Naive B cell (primary cell): ENCODE measurements at regions not wholly inside any gene's neighbourhood (a gene's known extent, or its start where the extent isn't known, plus 50 kb on each side); places are given as distances from the start of the nearest gene placed in this dataset.
"Not testable (repeated sequence)": the region's sequence is repeated elsewhere in the genome, so short reads cannot be mapped to it uniquely, and the experiment has no call there.

ENCODE experiments used
- ATAC-seq, 2 donors: fragments of 150-1000 bp; cut with Tn5 transposase; 2 replicates each; pipeline ENCODE4 v1.10.0; 2021; ENCODE audit warnings: low read depth in 2 of 2, mild to moderate bottlenecking in 2 of 2, moderate library complexity in 2 of 2
- DNase-seq: peaks from one replicate; pipeline ENCODE4 v3.0.0; 2022
- H3K27ac Mint-ChIP-seq, 6 donors: one replicate each; pipeline ENCODE4 v1.8.0; 2020 to 2022; ENCODE audit warnings: mild to moderate bottlenecking in 6 of 6, mixed read lengths in 6 of 6, moderate library complexity in 5 of 6, inconsistent platforms in 2 of 6
- H3K27me3 Mint-ChIP-seq, 3 donors: one replicate each; pipeline ENCODE4 v1.8.0; 2021 to 2022; ENCODE audit warnings: mixed read lengths in 3 of 3, mild to moderate bottlenecking in 1 of 3
- H3K36me3 Mint-ChIP-seq, 2 donors: one replicate each; pipeline ENCODE4 v1.8.0; 2020 to 2022; ENCODE audit warnings: mixed read lengths in 2 of 2, inconsistent platforms in 1 of 2, mild to moderate bottlenecking in 1 of 2
- H3K4me1 Mint-ChIP-seq, 3 donors: one replicate each; pipeline ENCODE4 v1.8.0; 2020 to 2022; ENCODE audit warnings: mixed read lengths in 3 of 3, inconsistent platforms in 1 of 3, mild to moderate bottlenecking in 1 of 3, moderate library complexity in 1 of 3
- H3K4me3 Mint-ChIP-seq, 8 donors: one replicate each; pipeline ENCODE4 v1.8.0; 2020 to 2022; ENCODE audit warnings: mild to moderate bottlenecking in 8 of 8, mixed read lengths in 8 of 8, moderate library complexity in 8 of 8, inconsistent platforms in 2 of 8
- H3K9me3 Mint-ChIP-seq, 7 donors: one replicate each; pipeline ENCODE4 v1.8.0; 2020 to 2022; ENCODE audit warnings: mixed read lengths in 7 of 7, mild to moderate bottlenecking in 5 of 7, inconsistent platforms in 2 of 7, moderate library complexity in 1 of 7

DNA sequence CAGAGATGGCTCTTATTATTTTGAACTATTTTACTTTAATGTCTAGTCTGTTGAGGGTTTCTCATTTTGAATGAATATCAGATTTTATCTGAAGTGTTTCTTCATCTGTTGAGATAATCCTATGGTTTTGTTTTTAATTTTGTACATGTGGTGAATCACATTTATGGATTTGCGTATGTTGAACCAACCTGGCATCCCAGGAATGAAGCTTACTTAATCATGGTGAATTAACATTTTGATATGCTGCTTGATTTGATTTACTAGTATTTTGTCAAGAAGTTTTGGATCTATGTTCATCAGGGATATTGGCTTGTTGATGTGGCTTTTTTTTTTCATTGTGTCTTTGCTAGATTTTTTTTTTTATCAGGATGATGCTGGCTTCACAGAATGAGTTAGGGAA, 2390.9 kb downstream of the PCDH7 start:
- no peaks in the 10 kb centered on the region for H3K4me1 Mint-ChIP-seq
- ATAC-seq (no peak), DNase-seq (no peak)
- H3K27me3 Mint-ChIP-seq: no peaks in the 10 kb centered on the region
- no peak overlapping the region for H3K4me3 Mint-ChIP-seq
- no peak overlapping the region for H3K27ac Mint-ChIP-seq
- no peaks in the 10 kb centered on the region for H3K36me3 Mint-ChIP-seq
- H3K9me3 Mint-ChIP-seq: peaks cover 0 to 10% (median 3%) of the 10 kb centered on the region in 7 donors

DNA sequence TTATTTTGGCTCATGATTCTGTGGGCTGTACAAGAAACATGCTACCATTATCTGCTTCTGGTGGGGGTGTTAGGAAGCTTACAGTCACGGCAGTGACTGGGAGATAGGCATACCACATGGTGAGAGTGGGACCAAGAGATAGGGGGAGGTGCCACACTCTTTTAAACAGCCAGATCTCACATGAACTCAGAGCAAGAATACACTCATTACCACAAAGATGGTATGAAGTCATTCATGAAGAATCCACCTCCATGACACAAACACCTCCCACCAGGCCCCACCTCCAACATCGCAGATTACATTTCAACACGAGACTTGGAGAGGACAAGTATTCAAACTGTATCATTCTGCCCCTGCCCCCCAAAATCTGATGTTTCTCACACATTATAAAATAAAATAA, 2396.7 kb downstream of the PCDH7 start:
- Mint-ChIP-seq H3K36me3 (no peaks in the 10 kb centered on the region), H3K27ac (no peak overlapping the region), H3K4me1 (no peaks in the 10 kb centered on the region), H3K27me3 (no peaks in the 10 kb centered on the region), H3K4me3 (no peak overlapping the region), H3K9me3 (peaks cover 0 to 9% (median 3%) of the 10 kb centered on the region in 7 donors)
- no peak for DNase-seq
- ATAC-seq: no peak

DNA sequence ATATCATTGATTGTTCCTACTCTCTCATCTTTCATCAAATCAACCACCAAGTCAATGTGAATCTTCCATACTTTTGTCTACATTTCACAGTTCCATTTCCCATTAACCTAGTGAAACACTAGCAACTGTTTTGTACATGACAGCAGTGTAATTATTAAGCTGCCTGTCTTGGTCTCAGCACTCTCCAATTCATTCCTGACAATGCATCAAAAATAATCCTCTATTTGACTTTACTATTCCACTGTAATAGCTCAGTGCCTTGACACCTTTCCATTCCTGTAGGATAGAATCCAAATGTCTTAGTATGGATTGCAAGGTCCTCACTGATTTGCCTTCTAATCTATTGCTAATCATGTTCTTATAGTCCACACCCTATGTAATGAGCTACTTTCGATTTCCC, 2405.8 kb downstream of the PCDH7 start:
- H3K36me3 Mint-ChIP-seq: no peaks in the 10 kb centered on the region
- H3K9me3 Mint-ChIP-seq: peaks cover 0 to 3% (median 0%) of the 10 kb centered on the region in 7 donors
- ATAC-seq (no peak), DNase-seq (no peak)
- H3K4me3 Mint-ChIP-seq: no peak overlapping the region
- no peak overlapping the region for H3K27ac Mint-ChIP-seq
- no peaks in the 10 kb centered on the region for H3K4me1 Mint-ChIP-seq
- H3K27me3 Mint-ChIP-seq: no peaks in the 10 kb centered on the region

DNA sequence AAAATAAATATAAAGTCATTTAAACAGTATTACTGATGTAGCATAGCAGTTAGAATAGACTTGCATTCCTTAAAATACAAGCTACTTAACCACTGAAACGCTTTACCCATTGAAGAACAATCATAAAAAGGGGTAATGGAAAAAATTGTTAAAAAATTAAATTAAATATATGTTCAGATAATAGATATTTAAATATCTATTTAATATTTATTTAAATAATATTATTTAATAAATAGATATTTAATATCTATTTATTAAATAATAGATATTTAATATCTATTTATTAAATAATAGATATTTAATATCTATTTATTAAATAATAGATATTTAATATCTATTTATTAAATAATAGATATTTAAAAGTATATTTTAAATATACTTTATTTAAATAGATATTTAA, 2410.5 kb downstream of the PCDH7 start:
- H3K27me3 Mint-ChIP-seq, H3K27ac Mint-ChIP-seq, ATAC-seq, H3K9me3 Mint-ChIP-seq, H3K36me3 Mint-ChIP-seq, H3K4me3 Mint-ChIP-seq, DNase-seq, H3K4me1 Mint-ChIP-seq: not testable (repeated sequence)

DNA sequence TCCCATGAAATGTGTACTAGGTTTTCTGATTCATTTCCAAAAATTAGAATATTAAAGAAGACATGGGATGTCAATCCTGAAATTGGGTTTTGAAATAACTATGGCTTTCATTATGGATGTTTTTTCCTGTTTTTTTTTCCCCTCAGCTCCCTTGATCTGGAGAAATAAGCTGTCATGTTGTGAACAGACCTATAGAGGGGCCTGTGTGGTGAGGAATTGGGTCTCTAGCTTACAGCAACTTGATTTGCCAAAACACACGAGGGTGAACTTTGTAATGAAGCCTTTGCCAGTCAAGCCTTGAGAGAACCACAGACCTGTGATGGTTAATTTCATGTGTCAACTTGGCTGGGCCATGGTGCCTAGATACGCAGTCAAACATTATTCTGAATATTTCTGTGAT, 2413.6 kb downstream of the PCDH7 start:
- Mint-ChIP-seq H3K27ac (no peak overlapping the region), H3K27me3 (no peaks in the 10 kb centered on the region), H3K4me3 (no peak overlapping the region), H3K4me1 (no peaks in the 10 kb centered on the region), H3K9me3 (peaks cover 0 to 9% (median 2%) of the 10 kb centered on the region in 7 donors), H3K36me3 (no peaks in the 10 kb centered on the region)
- ATAC-seq (no peak), DNase-seq (no peak)

DNA sequence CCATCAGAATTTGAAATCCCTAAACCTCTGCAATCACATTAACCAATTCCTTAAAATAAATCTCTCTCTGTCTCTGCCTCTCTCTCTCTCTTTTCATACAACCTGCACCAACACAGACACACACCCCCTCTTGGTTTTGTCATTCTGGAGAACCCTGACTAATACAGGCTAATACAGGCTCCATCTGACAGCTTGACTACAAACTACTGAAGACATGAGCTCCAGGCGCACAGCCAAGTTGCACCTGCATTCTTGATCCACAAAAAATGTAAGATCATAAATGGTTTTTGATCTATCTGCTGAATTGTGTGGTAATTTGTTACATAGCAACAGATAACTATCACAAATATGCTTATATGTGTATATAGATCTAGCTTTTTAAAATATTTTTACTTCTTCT, 2414.2 kb downstream of the PCDH7 start:
- no peak for DNase-seq
- Mint-ChIP-seq H3K27ac (no peak overlapping the region), H3K27me3 (no peaks in the 10 kb centered on the region), H3K36me3 (no peaks in the 10 kb centered on the region), H3K4me3 (no peak overlapping the region), H3K4me1 (no peaks in the 10 kb centered on the region), H3K9me3 (peaks cover 0 to 9% (median 2%) of the 10 kb centered on the region in 7 donors)
- no peak for ATAC-seq

DNA sequence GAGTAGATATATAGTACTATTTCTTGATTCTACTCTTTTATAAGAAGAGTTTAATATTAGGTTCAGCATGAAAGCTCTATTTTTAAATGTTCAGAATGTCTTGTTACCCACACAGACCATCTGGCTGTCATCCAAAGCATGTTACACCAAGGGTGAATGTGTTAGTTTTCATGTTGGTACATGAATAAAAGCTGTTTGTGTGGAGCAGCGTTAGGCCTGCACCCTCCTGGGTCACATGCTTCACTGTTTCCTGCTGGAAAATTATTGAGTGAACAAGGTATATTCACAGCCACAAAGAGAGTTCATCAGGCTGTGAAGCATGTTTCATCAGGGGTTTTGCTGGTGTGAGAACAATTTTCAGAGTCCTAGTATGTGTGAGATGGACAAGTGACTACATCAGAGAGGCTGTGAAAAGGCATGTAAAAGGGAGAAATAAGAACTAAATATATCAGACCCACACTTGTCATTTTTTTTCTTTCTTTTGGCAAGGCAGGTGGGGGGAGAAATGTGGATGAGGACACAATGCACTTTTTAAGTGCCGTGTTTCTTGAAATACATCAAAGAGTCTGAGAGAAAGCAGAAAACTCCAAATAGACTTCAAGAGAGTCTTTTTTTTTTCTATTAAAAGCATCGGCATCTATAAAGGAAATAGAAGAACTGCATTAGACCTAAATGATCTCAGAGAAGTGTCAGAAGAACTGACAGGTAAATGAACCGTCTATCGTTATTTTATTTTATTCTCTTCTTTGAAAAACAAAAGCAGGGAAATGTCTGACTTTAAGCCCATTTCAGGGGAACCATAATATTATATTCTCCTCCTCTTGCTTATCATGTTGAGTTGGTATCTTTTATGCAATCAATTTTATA, 2429.7 kb downstream of the PCDH7 start:
- peaks cover 0 to 7% (median 5%) of the 10 kb centered on the region in 7 donors for H3K9me3 Mint-ChIP-seq
- H3K4me3 Mint-ChIP-seq: no peak overlapping the region
- ATAC-seq: no peak
- no peak for DNase-seq
- H3K27ac Mint-ChIP-seq: no peak overlapping the region
- no peaks in the 10 kb centered on the region for H3K36me3 Mint-ChIP-seq
- no peaks in the 10 kb centered on the region for H3K27me3 Mint-ChIP-seq
- no peaks in the 10 kb centered on the region for H3K4me1 Mint-ChIP-seq

DNA sequence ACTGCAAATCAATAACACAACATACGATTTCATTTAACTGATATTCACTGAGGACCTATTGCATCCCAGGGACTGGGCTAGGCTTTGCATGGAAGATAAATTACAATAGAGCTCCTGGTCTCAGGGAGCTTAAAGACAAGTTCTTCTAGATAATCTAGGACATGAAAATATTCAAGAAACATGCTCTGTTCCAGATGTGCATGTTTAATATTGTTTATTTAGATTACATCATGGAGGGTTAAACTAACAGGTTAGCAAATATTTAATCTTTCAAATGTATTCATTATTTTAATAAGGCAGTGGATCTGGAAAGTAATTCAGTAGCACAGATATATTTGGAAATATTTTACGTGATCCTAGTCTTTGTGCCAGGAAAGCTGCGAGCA, 2430.3 kb downstream of the PCDH7 start:
- Mint-ChIP-seq H3K9me3 (peaks cover 0 to 8% (median 5%) of the 10 kb centered on the region in 7 donors), H3K27ac (no peak overlapping the region), H3K4me3 (no peak overlapping the region), H3K36me3 (no peaks in the 10 kb centered on the region), H3K27me3 (no peaks in the 10 kb centered on the region), H3K4me1 (no peaks in the 10 kb centered on the region)
- DNase-seq (no peak), ATAC-seq (no peak)

DNA sequence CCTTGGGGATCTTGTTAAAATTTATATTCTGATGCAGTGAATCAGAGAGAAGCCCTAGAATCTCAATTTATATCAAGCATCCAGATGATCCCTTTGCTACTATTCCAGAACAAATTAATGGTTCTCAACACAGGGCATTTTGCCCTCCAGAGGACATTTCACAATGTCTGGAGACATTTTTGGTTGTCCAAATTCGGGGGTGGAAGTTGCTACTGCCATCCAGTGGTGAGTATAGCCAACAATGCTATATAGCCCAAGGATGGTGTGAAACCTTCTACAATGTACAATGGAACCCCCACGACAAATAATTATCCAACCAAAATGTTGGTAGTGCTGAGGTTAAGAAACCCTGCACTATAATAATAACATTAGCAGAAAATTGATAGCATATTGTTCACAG, 2440.0 kb downstream of the PCDH7 start:
- no peaks in the 10 kb centered on the region for H3K4me1 Mint-ChIP-seq
- no peak for ATAC-seq
- H3K4me3 Mint-ChIP-seq: no peak overlapping the region
- H3K27me3 Mint-ChIP-seq: no peaks in the 10 kb centered on the region
- no peak for DNase-seq
- peaks cover 2 to 7% (median 6%) of the 10 kb centered on the region in 7 donors for H3K9me3 Mint-ChIP-seq
- no peak overlapping the region for H3K27ac Mint-ChIP-seq
- no peaks in the 10 kb centered on the region for H3K36me3 Mint-ChIP-seq

DNA sequence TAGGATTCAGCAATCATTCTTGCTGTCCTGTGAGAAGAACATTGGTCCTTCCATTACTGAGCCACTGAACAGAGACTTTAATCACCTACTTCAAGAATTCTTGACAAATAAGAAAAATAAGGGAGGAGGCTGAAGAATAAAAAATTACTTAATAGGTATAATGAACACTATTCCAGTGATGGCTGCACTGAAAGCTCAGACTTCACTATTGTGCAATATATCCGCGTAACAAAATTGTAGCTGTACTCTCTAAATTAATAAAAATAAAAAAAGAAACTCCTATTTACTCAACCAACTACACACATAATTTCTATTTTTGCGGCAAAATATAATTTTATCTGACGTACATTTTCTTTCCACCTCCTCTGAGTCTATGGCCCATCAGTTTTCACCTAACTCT, 2441.0 kb downstream of the PCDH7 start:
- Mint-ChIP-seq H3K27me3 (no peaks in the 10 kb centered on the region), H3K27ac (no peak overlapping the region), H3K9me3 (peaks cover 0 to 9% (median 3%) of the 10 kb centered on the region in 7 donors), H3K4me1 (no peaks in the 10 kb centered on the region), H3K36me3 (no peaks in the 10 kb centered on the region), H3K4me3 (no peak overlapping the region)
- no peak for DNase-seq
- ATAC-seq: no peak

DNA sequence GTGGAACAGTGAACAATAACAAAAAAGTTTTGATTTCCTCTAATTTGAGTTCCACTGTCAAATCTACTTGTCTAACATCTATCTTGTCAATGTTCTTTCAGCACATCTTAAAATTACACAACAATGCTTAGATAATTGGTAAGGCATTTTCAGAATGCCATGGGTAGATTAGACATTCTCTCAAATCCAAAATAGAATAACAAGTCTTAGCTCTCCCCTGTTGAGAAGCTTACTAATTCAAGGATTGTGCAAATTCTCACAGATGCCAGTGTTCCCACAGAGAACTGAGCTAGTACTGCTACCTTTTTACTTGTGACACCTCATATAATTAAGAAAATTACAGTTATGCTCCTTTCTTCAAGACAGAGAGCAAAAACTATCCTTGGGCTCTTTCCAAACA, 2442.0 kb downstream of the PCDH7 start:
- no peaks in the 10 kb centered on the region for H3K4me1 Mint-ChIP-seq
- H3K27me3 Mint-ChIP-seq: no peaks in the 10 kb centered on the region
- no peak overlapping the region for H3K27ac Mint-ChIP-seq
- no peak for ATAC-seq
- no peak for DNase-seq
- no peak overlapping the region for H3K4me3 Mint-ChIP-seq
- no peaks in the 10 kb centered on the region for H3K36me3 Mint-ChIP-seq
- peaks cover 0 to 6% (median 2%) of the 10 kb centered on the region in 7 donors for H3K9me3 Mint-ChIP-seq

DNA sequence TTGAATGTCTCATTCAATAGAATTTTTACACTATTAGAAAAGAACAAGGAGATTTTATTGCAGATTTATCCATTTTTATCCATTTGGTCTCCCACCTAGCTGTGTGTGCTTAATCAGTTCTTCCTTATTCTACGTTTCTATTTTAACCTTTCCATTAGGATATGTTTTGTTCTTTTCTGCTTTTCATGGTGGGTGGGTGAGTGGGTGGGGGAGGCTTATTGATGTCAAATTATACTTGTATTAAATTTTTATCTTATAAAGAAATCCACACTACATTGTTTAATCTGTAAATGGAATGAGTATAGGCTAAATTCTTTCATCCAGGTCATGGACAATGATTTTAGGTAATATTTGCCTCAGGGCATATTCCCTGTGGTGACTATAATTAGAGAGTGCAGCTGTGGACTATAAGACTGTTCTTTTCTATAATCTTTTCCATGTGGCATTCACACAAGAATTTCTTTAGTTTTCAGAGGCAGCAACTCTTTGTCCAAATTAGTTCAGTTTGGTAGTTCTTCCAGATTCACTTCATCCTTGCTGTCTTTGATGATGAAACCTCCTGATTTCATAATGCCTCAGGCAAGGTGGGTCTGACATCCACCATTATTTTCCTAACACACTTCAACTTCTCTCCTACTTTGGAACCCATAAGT, 2451.8 kb downstream of the PCDH7 start:
- Mint-ChIP-seq H3K27ac (no peak overlapping the region), H3K27me3 (no peaks in the 10 kb centered on the region), H3K9me3 (peaks cover 0 to 1% (median 0%) of the 10 kb centered on the region in 7 donors), H3K36me3 (no peaks in the 10 kb centered on the region), H3K4me1 (no peaks in the 10 kb centered on the region), H3K4me3 (no peak overlapping the region)
- no peak for DNase-seq
- ATAC-seq: no peak

DNA sequence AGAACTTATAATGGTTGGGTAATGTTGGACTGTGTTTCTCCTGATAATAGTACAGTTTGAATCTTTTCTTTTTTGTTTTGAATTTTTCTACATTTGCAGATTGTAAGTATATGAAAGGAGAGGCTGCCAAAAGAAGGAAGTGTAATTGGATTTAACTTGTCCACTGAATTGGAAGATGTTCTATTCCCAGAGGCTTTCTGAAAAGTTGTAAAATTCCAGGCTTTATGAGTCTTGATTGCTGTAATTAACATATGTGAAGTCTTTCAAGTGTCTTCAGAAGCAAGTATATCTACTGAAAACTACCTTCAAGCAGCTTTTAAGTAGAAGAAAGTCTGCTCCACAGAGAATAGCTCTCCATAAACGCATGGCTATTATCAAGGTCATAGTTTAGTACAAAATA, 2456.4 kb downstream of the PCDH7 start:
- DNase-seq (no peak), ATAC-seq (no peak)
- H3K36me3 Mint-ChIP-seq: no peaks in the 10 kb centered on the region
- no peaks in the 10 kb centered on the region for H3K4me1 Mint-ChIP-seq
- H3K27ac Mint-ChIP-seq: no peak overlapping the region
- no peak overlapping the region for H3K4me3 Mint-ChIP-seq
- no peaks in the 10 kb centered on the region for H3K27me3 Mint-ChIP-seq
- peaks cover 0 to 11% (median 2%) of the 10 kb centered on the region in 7 donors for H3K9me3 Mint-ChIP-seq

DNA sequence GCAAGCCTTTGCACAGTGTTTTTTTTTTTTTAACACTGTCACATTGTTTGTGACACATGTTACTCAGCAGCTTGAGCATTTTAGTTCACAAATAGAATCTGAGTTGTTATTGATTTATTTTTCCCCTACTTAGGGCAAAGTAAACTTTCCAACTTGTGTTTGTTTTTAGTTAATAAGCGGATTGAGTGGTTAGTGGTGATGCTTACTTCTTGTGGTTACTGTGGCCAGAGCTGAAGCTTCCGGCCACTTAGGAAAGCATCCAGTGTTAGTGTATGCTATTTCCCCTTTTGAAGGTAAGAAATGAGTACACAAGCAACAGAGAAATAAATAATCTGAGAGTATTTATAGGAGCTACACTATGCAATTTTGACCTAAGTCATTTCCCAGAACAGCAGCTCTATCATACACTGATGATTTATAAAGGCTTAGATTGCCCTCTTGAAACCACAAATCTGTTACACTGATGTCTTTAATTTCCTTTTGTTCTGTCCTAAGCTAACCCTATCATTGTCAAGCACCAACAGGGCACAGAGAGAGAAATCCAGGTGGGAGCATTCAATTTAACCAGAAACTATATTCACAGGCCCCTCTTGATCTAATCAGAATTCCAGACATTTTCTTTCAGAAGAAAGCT, 2464.6 kb downstream of the PCDH7 start:
- DNase-seq: no peak
- H3K4me1 Mint-ChIP-seq: no peaks in the 10 kb centered on the region
- no peaks in the 10 kb centered on the region for H3K27me3 Mint-ChIP-seq
- H3K4me3 Mint-ChIP-seq: no peak overlapping the region
- no peaks in the 10 kb centered on the region for H3K36me3 Mint-ChIP-seq
- no peak for ATAC-seq
- peaks cover 2 to 18% (median 5%) of the 10 kb centered on the region in 7 donors for H3K9me3 Mint-ChIP-seq
- no peak overlapping the region for H3K27ac Mint-ChIP-seq
